GM19452 (cell line): ENCODE measurements at regions not wholly inside any gene's neighbourhood (a gene's known extent, or its start where the extent isn't known, plus 50 kb on each side); places are given as distances from the start of the nearest gene placed in this dataset.

Experiments
- ATAC-seq: cut with Tn5 transposase; IDR thresholded peaks from one replicate; pipeline ENCODE4 v1.9.1; 2021; ENCODE audit not compliant: unreplicated experiment

- ATAC-seq: no peak
These were observed 86.6 kb downstream of the NOC3L start for GRCh38 chr10:94276140-94276539.

- ATAC-seq: no peak
These were observed 85.3 kb downstream of the NOC3L start for GRCh38 chr10:94277450-94277849.

GRCh38 chr10:94279835-94280709, 82.7 kb downstream of the NOC3L start:
- ATAC-seq: peak; percentile 82

GRCh38 chr10:94281654-94282053, 81.1 kb downstream of the NOC3L start:
- ATAC-seq: no peak

- ATAC-seq: no peak
These were observed 80.4 kb downstream of the NOC3L start for GRCh38 chr10:94282369-94282768.
